HCT116 (cell line): ENCODE measurements at regions not wholly inside any gene's neighbourhood (a gene's known extent, or its start where the extent isn't known, plus 50 kb on each side); places are given as distances from the start of the nearest gene placed in this dataset.
A peak's percentile ranks its signal among the peaks of the same experiment; 100 is the strongest.

ENCODE experiments used
- EGR1 ChIP-seq: IDR thresholded peaks from 2 replicates; pipeline ENCODE4 v1.6.1; 2012; ENCODE audit warnings: low read depth
- EZH2 ChIP-seq: fragments of 200-600 bp; sonication (generic); IDR thresholded peaks from 2 replicates; pipeline ENCODE4 v1.6.1; 2017; ENCODE audit warnings: antibody characterized with exemption, mixed run types
- EZH2phosphoT487 ChIP-seq: fragments of 200-600 bp; IDR thresholded peaks from 2 replicates; pipeline ENCODE4 v1.6.1; 2018; ENCODE audit warnings: antibody characterized with exemption, borderline replicate concordance
- FOSL1 ChIP-seq: IDR thresholded peaks from 2 replicates; pipeline ENCODE4 v1.6.1; 2012; ENCODE audit warnings: low read depth
- POLR2A ChIP-seq: IDR thresholded peaks from 2 replicates; pipeline ENCODE4 v1.7.0; 2011; ENCODE audit warnings: borderline replicate concordance; ENCODE audit not compliant: insufficient read depth, insufficient read length; ENCODE audit errors: extremely low read depth
- POLR2AphosphoS5 ChIP-seq: IDR thresholded peaks from 2 replicates; pipeline ENCODE4 v1.6.1; 2011; ENCODE audit warnings: mild to moderate bottlenecking, low read depth, low read length, moderate library complexity
- SIN3A ChIP-seq: IDR thresholded peaks from 2 replicates; pipeline ENCODE4 v1.6.1; 2012; ENCODE audit warnings: low read depth
- TF ChIP-seq, protein P1 (sequence below), 3 experiments: fragments of 200-600 bp in 1 of 3; sonication (generic) in 1 of 3; IDR thresholded peaks in 2 of 3; conservative IDR thresholded peaks in 1 of 3; 2 replicates each; pipeline ENCODE4 v1.5.1; 2012 to 2017; ENCODE audit warnings: low read depth in 2 of 3, low read length in 2 of 3, antibody characterized with exemption in 1 of 3, borderline replicate concordance in 1 of 3, control low read depth in 1 of 3, mild to moderate bottlenecking in 1 of 3, mixed read lengths in 1 of 3, mixed run types in 1 of 3, moderate library complexity in 1 of 3; ENCODE audit not compliant: insufficient read depth in 1 of 3

DNA sequence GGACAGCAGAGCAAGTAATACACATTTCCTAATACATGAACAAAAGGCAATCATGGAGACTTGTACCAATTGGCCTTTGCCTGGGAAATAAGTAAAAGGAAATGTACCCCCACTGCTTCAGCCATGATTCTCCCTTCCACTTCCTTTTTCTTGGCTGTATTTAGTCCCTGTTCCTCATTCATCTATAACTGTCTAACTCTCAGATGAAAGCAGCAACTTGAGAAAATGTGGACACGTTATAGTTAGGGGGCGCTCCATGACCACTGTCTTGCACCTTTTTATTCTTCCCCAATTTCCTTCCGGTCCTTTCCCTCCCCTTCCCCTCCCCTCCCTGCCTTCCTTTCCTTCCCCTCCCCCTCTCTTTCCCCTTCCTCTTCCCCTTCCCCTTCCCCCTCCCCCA lies 61.3 kb upstream of the BARX2 start:
- TF ChIP-seq, protein P1, sequence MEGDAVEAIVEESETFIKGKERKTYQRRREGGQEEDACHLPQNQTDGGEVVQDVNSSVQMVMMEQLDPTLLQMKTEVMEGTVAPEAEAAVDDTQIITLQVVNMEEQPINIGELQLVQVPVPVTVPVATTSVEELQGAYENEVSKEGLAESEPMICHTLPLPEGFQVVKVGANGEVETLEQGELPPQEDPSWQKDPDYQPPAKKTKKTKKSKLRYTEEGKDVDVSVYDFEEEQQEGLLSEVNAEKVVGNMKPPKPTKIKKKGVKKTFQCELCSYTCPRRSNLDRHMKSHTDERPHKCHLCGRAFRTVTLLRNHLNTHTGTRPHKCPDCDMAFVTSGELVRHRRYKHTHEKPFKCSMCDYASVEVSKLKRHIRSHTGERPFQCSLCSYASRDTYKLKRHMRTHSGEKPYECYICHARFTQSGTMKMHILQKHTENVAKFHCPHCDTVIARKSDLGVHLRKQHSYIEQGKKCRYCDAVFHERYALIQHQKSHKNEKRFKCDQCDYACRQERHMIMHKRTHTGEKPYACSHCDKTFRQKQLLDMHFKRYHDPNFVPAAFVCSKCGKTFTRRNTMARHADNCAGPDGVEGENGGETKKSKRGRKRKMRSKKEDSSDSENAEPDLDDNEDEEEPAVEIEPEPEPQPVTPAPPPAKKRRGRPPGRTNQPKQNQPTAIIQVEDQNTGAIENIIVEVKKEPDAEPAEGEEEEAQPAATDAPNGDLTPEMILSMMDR (IDR thresholded peaks at IDR 0.05 in 2 of 3, conservative IDR thresholded peaks at IDR 0.05 in 1 of 3; ENCODE audit: borderline replicate concordance in 1 of 3, insufficient read depth in 1 of 3, low read depth in 2 of 3, low read length in 2 of 3) = peak in 1 of 3 experiments; percentile 7; a peak in 1 of 6 replicates
- TF ChIP-seq EZH2 (no peak), EZH2phosphoT487 (no peak), POLR2AphosphoS5 (no peak), POLR2A (no peak), SIN3A (no peak), FOSL1 (no peak), EGR1 (no peak)
